T-cell (primary cell): ENCODE measurements at regions not wholly inside any gene's neighbourhood (a gene's known extent, or its start where the extent isn't known, plus 50 kb on each side); places are given as distances from the start of the nearest gene placed in this dataset.

ENCODE experiments used
- ATAC-seq, 4 experiments: fragments of 200-7000 bp in 3 of 4; fragments of 150-1000 bp in 1 of 4; cut with Tn5 transposase; replicated peaks in 1 of 4; 1 replicate in 3 of 4; 2 replicates in 1 of 4; pipeline ENCODE4 v1.10.0; 2021; ENCODE audit warnings: moderate library complexity in 3 of 4, mild to moderate bottlenecking in 2 of 4, moderate number of reproducible peaks in 1 of 4
- CTCF ChIA-PET, 2 donors: fragments of 300-600 bp; sonication (Branson Sonifier 250); formaldehyde crosslinking; loops; one replicate each; lab custom pipeline; 2022; ENCODE audit warnings: antibody characterized with exemption in 2 of 2; lab: Charles Lee
- POLR2A ChIA-PET, 2 donors: fragments of 300-600 bp; sonication (Branson Sonifier 250); formaldehyde crosslinking; loops; one replicate each; lab custom pipeline; 2022; ENCODE audit warnings: antibody characterized with exemption in 2 of 2; lab: Charles Lee
- DNase-seq, 35 experiments: peaks; one replicate each; pipeline versions ENCODE4 v3.0.0 to v3.0.0-alpha.2; 2013 to 2023
- H3K27ac ChIP-seq: one replicate; pipeline ENCODE4 v1.5.1; 2013; ENCODE audit warnings: low read length
- H3K27me3 ChIP-seq, 2 experiments: replicated peaks in 1 of 2; 1 replicate in 1 of 2; 2 replicates in 1 of 2; pipeline versions ENCODE4 v1.6.1 to v1.7.0; 2013; ENCODE audit warnings: low read length in 1 of 2, mixed read lengths in 1 of 2; ENCODE audit not compliant: control insufficient read depth in 2 of 2, insufficient read depth in 2 of 2; ENCODE audit errors: extremely low read depth in 1 of 2
- H3K36me3 ChIP-seq, 2 donors: 1 replicate in 1 of 2; 2 replicates in 1 of 2; pipeline versions ENCODE4 v1.6.1 to v1.7.0; 2013; ENCODE audit warnings: low read length in 1 of 2; ENCODE audit not compliant: control insufficient read depth in 2 of 2, insufficient read depth in 1 of 2; ENCODE audit errors: extremely low read depth in 1 of 2
- H3K4me1 ChIP-seq, 2 experiments: 1 replicate in 1 of 2; 2 replicates in 1 of 2; pipeline versions ENCODE4 v1.6.1 to v1.7.0; 2013; ENCODE audit warnings: low read length in 2 of 2, mixed read lengths in 1 of 2; ENCODE audit not compliant: insufficient read depth in 2 of 2, control insufficient read depth in 1 of 2; ENCODE audit errors: extremely low read depth in 1 of 2
- H3K4me3 ChIP-seq, 2 donors: 1 replicate in 1 of 2; 2 replicates in 1 of 2; pipeline versions ENCODE4 v1.5.1 to v1.7.0; 2013; ENCODE audit warnings: mild to moderate bottlenecking in 2 of 2, low read length in 1 of 2, moderate library complexity in 1 of 2; ENCODE audit not compliant: control insufficient read depth in 1 of 2; ENCODE audit errors: extremely low read depth in 1 of 2
- H3K9me3 ChIP-seq: 2 replicates; pipeline ENCODE4 v1.7.0; 2013
- H3K27ac Mint-ChIP-seq, 2 donors: one replicate each; pipeline ENCODE4 v1.8.0; 2020 to 2021; ENCODE audit warnings: mild to moderate bottlenecking in 2 of 2, mixed read lengths in 2 of 2
- H3K27me3 Mint-ChIP-seq, 2 donors: one replicate each; pipeline ENCODE4 v1.8.0; 2021 to 2022; ENCODE audit warnings: mixed read lengths in 2 of 2
- H3K36me3 Mint-ChIP-seq: one replicate; pipeline ENCODE4 v1.8.0; 2021; ENCODE audit warnings: mixed read lengths
- H3K4me1 Mint-ChIP-seq, 3 donors: one replicate each; pipeline ENCODE4 v1.8.0; 2020 to 2022; ENCODE audit warnings: mixed read lengths in 3 of 3, mild to moderate bottlenecking in 1 of 3
- H3K4me3 Mint-ChIP-seq, 3 donors: one replicate each; pipeline ENCODE4 v1.8.0; 2020 to 2022; ENCODE audit warnings: mild to moderate bottlenecking in 3 of 3, mixed read lengths in 3 of 3, moderate library complexity in 3 of 3
- H3K9me3 Mint-ChIP-seq, 3 donors: one replicate each; pipeline ENCODE4 v1.8.0; 2020 to 2022; ENCODE audit warnings: mixed read lengths in 3 of 3
- WGBS: methylation state at CpG from one replicate; pipeline ENCODE4 v1.1.5; 2013; ENCODE audit warnings: missing lambda C conversion rate; ENCODE audit not compliant: insufficient coverage; 5-methylcytosine and 5-hydroxymethylcytosine counted together

DNA sequence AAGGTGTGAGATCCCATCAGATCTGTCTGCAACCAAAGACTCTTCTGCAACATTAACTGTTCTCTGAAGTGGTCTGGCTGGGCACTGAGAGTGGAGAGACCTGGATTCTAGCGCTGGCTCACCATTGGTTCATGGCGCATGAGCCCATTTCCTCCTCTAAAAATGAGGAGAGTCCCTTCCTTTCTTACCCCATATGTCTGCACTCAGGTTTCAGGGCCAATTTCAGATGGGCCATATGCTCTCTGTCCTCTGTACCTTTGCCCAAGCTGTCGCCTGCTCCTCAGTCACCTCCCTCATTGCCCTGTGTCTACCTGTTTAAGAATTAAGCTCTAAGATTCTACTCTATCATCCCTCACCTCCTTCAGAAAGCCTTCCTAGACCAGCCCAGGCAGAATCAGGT, 484.7 kb downstream of the INSC start:
- Mint-ChIP-seq H3K27ac (no peak overlapping the region), H3K9me3 (peaks cover 0 to 7% (median 0%) of the 10 kb centered on the region in 3 donors), H3K4me3 (no peak overlapping the region), H3K4me1 (no peaks in the 10 kb centered on the region), H3K27me3 (peaks cover 0 to 12% of the 10 kb centered on the region in 2 donors), H3K36me3 (no peaks in the 10 kb centered on the region)
- H3K27me3 ChIP-seq: no peaks in the 10 kb centered on the region
- no peak for DNase-seq
- no peak for ATAC-seq
- no peaks in the 10 kb centered on the region for H3K4me1 ChIP-seq
- H3K27ac ChIP-seq: no peak overlapping the region
- 94% methylated on average over 2 of the region's 3 CpGs for WGBS
- POLR2A ChIA-PET: no interaction called here
- CTCF ChIA-PET: no interaction called here
- H3K9me3 ChIP-seq: no peaks in the 10 kb centered on the region
- no peak overlapping the region for H3K4me3 ChIP-seq
- no peaks in the 10 kb centered on the region for H3K36me3 ChIP-seq

DNA sequence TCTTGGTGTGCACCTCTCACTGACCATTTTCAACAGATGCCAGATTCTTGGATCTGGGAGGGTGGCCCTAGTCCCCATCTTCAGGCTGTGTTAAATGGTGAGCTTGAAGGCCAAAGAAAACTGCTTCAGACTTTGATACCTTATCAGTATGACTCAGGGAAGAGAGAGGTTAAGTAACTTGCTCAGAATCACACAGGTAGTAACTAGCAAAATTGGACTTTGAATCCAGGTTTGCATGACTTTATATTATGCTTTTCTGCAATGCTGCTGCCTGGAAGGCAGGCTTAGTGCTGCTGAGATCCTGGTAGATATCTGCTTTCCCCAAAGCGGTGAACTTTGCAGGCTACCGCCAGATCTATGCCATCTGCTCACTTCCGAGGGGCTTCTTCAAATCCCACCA, 487.3 kb downstream of the INSC start:
- no peaks in the 10 kb centered on the region for H3K4me1 Mint-ChIP-seq
- POLR2A ChIA-PET: no interaction called here
- Histone ChIP-seq H3K4me1 (no peaks in the 10 kb centered on the region), H3K27ac (no peak overlapping the region), H3K27me3 (no peaks in the 10 kb centered on the region), H3K9me3 (no peaks in the 10 kb centered on the region), H3K36me3 (no peaks in the 10 kb centered on the region), H3K4me3 (no peak overlapping the region)
- DNase-seq: no peak
- H3K36me3 Mint-ChIP-seq: no peaks in the 10 kb centered on the region
- ATAC-seq: no peak
- H3K9me3 Mint-ChIP-seq: peaks cover 0 to 14% (median 0%) of the 10 kb centered on the region in 3 donors
- no peak overlapping the region for H3K27ac Mint-ChIP-seq
- CTCF ChIA-PET: no interaction called here
- H3K27me3 Mint-ChIP-seq: peaks cover 0 to 17% of the 10 kb centered on the region in 2 donors
- H3K4me3 Mint-ChIP-seq: no peak overlapping the region
- WGBS: 100% methylated on average over 3 of the region's 3 CpGs

DNA sequence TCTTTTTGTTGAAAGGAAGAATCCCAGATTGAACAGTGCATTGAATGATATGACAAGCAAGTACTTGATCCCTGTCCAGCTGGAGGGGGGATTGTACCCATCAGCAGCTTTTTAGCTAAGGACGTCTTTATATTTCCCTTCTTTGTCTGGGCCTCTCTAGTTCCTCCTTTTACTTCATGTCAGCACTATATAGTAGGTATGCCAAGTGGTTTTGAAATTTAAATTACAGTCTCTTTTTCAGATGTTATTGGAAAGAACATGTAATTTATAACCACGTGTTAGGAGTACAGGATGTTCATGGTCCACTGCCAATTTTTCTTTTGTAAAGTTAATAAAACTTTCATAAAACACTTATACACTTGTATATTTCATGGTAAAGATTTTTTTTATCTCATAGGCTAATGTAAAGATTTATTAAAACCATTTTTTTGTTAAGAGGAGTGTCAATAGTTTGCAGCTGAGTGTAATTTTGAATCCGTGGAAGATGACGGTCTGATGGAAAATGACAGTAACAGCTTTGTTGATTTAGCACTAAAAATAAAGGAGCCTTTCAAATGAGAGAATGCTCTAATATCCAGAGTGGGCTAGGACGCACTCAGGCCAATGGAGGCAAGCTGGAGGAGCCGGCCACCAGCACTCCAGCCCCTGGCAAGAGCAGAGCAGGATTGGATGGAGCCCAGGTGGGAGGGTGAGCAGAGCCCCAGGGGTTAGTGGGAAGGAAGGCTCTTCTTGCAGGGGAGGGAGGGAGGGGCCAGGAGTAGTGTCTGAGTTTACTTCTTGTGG, 488.3 kb downstream of the INSC start:
- CTCF ChIA-PET: interaction anchor here in 1 of 2 donors (0.6 kb wide), 1 partner anchor 11 kb away, joined by 3 read pairs; no protein-coding TSS in a partner anchor
- 72% methylated on average over 2 of the region's 6 CpGs for WGBS
- H3K27ac ChIP-seq: no peak overlapping the region
- H3K9me3 ChIP-seq: no peaks in the 10 kb centered on the region
- no peaks in the 10 kb centered on the region for H3K27me3 ChIP-seq
- H3K4me3 Mint-ChIP-seq: no peak overlapping the region
- H3K4me1 Mint-ChIP-seq: no peaks in the 10 kb centered on the region
- H3K4me3 ChIP-seq: no peak overlapping the region
- H3K9me3 Mint-ChIP-seq: peaks cover 0 to 14% (median 0%) of the 10 kb centered on the region in 3 donors
- ATAC-seq (no peak), DNase-seq (no peak)
- H3K4me1 ChIP-seq: no peaks in the 10 kb centered on the region
- H3K36me3 ChIP-seq: no peaks in the 10 kb centered on the region
- peaks cover 0 to 17% of the 10 kb centered on the region in 2 donors for H3K27me3 Mint-ChIP-seq
- H3K36me3 Mint-ChIP-seq: no peaks in the 10 kb centered on the region
- POLR2A ChIA-PET: interaction anchor here in 1 of 2 donors (0.6 kb wide), 1 partner anchor 460 kb away, joined by 3 read pairs; no protein-coding TSS in a partner anchor
- H3K27ac Mint-ChIP-seq: no peak overlapping the region

DNA sequence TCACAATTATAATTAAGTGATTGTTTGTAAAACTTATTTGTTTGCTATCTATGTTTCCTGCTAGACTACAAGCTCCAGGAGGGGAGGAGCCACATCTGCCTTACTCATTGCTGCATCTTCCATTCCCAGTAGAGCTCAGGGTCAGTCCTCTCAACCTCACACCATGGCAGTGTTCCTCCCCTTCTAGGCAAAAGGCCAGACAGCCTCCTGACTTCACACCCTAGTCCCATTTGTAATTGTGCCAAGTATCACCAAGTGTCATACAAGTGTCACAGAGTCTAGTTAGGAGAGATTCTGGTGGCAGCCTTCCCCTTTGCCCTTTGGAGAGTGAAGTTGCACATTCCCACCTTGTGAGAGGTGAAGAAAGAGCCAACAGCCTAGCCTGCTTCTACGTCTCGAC, 490.4 kb downstream of the INSC start:
- H3K4me3 Mint-ChIP-seq: no peak overlapping the region
- peaks cover 0 to 15% of the 10 kb centered on the region in 2 donors for H3K27me3 Mint-ChIP-seq
- H3K27ac Mint-ChIP-seq: no peak overlapping the region
- ChIA-PET POLR2A (no interaction called here), CTCF (no interaction called here)
- DNase-seq (no peak), ATAC-seq (no peak)
- 94% methylated on average over 2 of the region's 2 CpGs for WGBS
- Histone ChIP-seq H3K27ac (no peak overlapping the region), H3K9me3 (no peaks in the 10 kb centered on the region), H3K27me3 (no peaks in the 10 kb centered on the region), H3K36me3 (no peaks in the 10 kb centered on the region), H3K4me3 (no peak overlapping the region), H3K4me1 (no peaks in the 10 kb centered on the region)
- H3K9me3 Mint-ChIP-seq: peaks cover 0 to 7% (median 0%) of the 10 kb centered on the region in 3 donors
- H3K36me3 Mint-ChIP-seq: no peaks in the 10 kb centered on the region
- no peaks in the 10 kb centered on the region for H3K4me1 Mint-ChIP-seq

DNA sequence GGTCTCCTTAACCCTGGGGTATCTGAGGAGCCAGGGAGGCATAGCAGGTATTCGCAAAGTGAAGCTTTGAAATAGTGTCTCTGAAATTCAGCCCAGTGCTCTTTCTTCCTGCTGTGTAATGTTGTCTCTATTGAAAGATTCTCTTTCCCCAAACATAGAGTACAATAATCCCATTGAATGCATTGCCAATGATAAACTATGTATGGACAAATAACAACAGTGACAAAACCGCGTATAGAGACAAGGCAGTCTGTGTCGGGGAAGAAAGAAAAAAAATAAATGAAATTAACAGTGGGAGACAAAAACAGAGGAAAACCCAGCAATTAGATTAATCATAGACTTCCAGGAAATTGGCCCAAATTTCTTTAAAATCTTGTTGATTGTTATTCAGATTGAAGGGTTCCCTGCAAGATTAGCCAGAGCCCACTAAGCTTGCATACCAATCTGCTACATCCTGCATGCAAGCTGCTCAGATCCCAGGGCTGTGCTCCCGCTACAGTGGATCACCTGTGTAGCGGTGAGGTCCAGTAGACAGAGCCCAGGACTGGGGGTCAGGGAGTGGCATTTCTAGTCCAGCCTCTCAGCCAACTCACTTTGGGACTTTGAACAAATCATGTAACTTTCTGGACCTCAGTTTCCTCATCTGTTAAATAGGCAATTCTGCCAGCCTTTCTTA, 492.8 kb downstream of the INSC start:
- peaks cover 0 to 15% of the 10 kb centered on the region in 2 donors for H3K27me3 Mint-ChIP-seq
- no CpG with 5 or more reads among the region's 6 CpGs for WGBS
- no peak for ATAC-seq

DNA sequence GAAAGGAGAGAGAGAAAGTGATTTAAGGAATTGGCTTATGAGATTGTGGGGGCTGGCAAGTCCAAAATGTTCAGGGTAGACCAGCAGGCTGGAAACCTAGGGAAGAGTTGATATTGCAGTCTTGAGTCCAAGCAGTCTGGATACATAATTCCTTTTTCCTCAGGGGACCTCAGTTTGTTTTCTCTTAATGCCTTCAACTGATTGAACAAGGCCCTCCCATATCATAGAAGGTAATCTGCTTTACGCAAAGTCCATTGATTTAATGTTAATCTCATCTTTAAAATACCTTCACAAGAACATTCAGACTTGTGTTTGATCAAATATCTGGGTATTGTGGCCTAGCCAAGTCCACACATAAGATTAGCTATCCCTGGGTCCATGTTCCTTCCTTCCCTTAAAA, 494.7 kb downstream of the INSC start:
- no peak overlapping the region for H3K4me3 Mint-ChIP-seq
- ChIA-PET POLR2A (no interaction called here), CTCF (no interaction called here)
- Histone ChIP-seq H3K36me3 (no peaks in the 10 kb centered on the region), H3K27me3 (no peaks in the 10 kb centered on the region), H3K4me3 (no peak overlapping the region), H3K4me1 (no peaks in the 10 kb centered on the region), H3K27ac (no peak overlapping the region), H3K9me3 (no peaks in the 10 kb centered on the region)
- H3K27ac Mint-ChIP-seq: no peak overlapping the region
- no peak for DNase-seq
- H3K36me3 Mint-ChIP-seq: no peaks in the 10 kb centered on the region
- no CpG with 5 or more reads among the region's 1 CpG for WGBS
- ATAC-seq: no peak
- peaks cover 0 to 7% (median 0%) of the 10 kb centered on the region in 3 donors for H3K9me3 Mint-ChIP-seq
- no peaks in the 10 kb centered on the region for H3K4me1 Mint-ChIP-seq
- H3K27me3 Mint-ChIP-seq: peaks cover 0 to 15% of the 10 kb centered on the region in 2 donors

More for the DNA sequence above, 492.8 kb downstream of the INSC start:
- H3K4me3 Mint-ChIP-seq: no peak overlapping the region
- Histone ChIP-seq H3K27me3 (no peaks in the 10 kb centered on the region), H3K27ac (no peak overlapping the region), H3K4me3 (no peak overlapping the region), H3K36me3 (no peaks in the 10 kb centered on the region), H3K9me3 (no peaks in the 10 kb centered on the region), H3K4me1 (no peaks in the 10 kb centered on the region)
- no peak for DNase-seq
- CTCF ChIA-PET: no interaction called here
- POLR2A ChIA-PET: no interaction called here
- H3K9me3 Mint-ChIP-seq: peaks cover 0 to 7% (median 0%) of the 10 kb centered on the region in 3 donors
- no peak overlapping the region for H3K27ac Mint-ChIP-seq
- H3K4me1 Mint-ChIP-seq: no peaks in the 10 kb centered on the region
- no peaks in the 10 kb centered on the region for H3K36me3 Mint-ChIP-seq
